ENCODE measurements at regions not wholly inside any gene's neighbourhood (a gene's known extent, or its start where the extent isn't known, plus 50 kb on each side); places are given as distances from the start of the nearest gene placed in this dataset.

DNA sequence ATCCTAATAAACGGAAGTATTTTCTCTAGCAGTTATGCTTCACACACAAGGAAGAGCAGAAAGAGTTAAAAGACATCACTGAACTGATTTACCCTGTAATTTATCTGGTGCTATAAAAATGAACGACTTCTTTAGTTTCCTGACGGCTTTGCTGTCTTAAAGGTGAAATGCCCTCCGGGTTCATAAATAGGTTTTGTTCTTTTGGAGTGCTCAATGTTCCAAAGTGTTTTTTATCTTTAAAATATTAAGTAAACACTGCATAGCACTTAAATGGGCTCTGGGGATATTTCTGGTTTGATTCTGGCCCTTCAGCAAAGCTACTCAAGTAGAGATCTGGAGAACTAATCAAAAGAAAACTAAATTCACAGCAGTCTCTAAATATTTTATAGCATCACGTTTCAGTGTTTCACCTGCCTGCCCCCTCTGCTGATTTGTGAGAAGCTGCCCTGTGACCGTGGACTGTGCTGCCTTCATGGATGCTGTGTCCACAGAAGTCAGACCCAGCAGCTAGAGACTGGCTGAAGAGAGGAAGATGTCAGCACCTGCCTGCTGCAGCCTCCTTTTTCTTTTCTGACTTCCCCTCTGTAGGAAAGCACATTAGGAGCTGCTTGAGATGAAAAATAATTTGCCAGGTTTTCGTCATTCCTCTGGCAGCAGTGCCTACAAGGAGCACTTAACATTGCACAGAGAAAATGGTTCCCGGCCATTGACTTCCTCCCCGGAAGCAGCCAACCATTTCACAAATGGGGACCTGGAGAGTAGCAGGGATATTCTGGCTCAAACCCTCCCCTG lies 205.1 kb upstream of the FSCB start:
- TF ChIP-seq, protein P1, sequence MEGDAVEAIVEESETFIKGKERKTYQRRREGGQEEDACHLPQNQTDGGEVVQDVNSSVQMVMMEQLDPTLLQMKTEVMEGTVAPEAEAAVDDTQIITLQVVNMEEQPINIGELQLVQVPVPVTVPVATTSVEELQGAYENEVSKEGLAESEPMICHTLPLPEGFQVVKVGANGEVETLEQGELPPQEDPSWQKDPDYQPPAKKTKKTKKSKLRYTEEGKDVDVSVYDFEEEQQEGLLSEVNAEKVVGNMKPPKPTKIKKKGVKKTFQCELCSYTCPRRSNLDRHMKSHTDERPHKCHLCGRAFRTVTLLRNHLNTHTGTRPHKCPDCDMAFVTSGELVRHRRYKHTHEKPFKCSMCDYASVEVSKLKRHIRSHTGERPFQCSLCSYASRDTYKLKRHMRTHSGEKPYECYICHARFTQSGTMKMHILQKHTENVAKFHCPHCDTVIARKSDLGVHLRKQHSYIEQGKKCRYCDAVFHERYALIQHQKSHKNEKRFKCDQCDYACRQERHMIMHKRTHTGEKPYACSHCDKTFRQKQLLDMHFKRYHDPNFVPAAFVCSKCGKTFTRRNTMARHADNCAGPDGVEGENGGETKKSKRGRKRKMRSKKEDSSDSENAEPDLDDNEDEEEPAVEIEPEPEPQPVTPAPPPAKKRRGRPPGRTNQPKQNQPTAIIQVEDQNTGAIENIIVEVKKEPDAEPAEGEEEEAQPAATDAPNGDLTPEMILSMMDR (conservative IDR thresholded peaks at IDR 0.05; ENCODE audit: low read length), result no peak
- no peak for TF ChIP-seq EZH2phosphoT487 (IDR thresholded peaks at IDR 0.05; ENCODE audit: borderline replicate concordance, low read depth, low read length)

Data from OCI-LY7 (cell line).